ENCODE measurements at regions not wholly inside any gene's neighbourhood (a gene's known extent, or its start where the extent isn't known, plus 50 kb on each side); places are given as distances from the start of the nearest gene placed in this dataset.

DNA sequence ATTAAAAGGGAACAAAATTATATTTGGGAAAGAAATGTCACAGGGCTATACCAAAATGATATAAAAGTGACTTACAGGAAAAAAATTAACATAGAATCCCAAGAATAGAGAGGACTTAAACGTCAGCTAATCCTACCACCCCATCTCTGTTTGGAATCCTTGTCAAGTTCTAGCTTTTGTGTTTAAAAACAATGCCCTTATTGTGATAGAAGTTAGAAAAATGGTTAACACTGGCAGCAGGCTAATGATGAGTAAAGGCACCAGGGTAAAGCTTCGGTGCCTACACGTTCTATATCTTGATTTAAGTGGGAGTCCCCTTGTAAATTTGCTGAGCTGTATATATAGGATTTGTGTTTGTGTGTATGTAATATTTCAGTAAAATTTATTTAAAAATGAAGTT, 453.3 kb upstream of the TENM4 start:
- TF ChIP-seq CTCF (conservative IDR thresholded peaks at IDR 0.05; ENCODE audit: low read length) (no peak), EZH2phosphoT487 (IDR thresholded peaks at IDR 0.05; ENCODE audit: borderline replicate concordance, low read depth, low read length) (no peak)
